ENCODE measurements at regions not wholly inside any gene's neighbourhood (a gene's known extent, or its start where the extent isn't known, plus 50 kb on each side); places are given as distances from the start of the nearest gene placed in this dataset.

- POLR2A ChIA-PET: no interaction called here
- Mint-ChIP-seq H3K4me1 (no peaks in the 10 kb centered on the region), H3K27me3 (peaks cover 4% of the 10 kb centered on the region), H3K4me3 (no peak overlapping the region), H3K36me3 (ENCODE audit: low read depth) (no peaks in the 10 kb centered on the region), H3K27ac (no peak overlapping the region), H3K9me3 (peaks cover 3% of the 10 kb centered on the region)
- no peak for ATAC-seq (ENCODE audit: low read depth)
- CTCF ChIA-PET: no interaction called here
- TF ChIP-seq CTCF (IDR thresholded peaks at IDR 0.05): no peak
- DNase-seq: no peak
- intact Hi-C loops (cut with micrococcal nuclease): no loop called here
Measured at GRCh38 chr15:29891096-29891457, 68.8 kb upstream of the TJP1 start.

GRCh38 chr15:29890336-29891095 is 68.2 kb upstream of the TJP1 start:
- no peak for TF ChIP-seq CTCF (IDR thresholded peaks at IDR 0.05)
- POLR2A ChIA-PET: no interaction called here
- CTCF ChIA-PET: no interaction called here
- Mint-ChIP-seq H3K9me3 (peaks cover 2% of the 10 kb centered on the region), H3K4me3 (no peak overlapping the region), H3K36me3 (ENCODE audit: low read depth) (no peaks in the 10 kb centered on the region), H3K27me3 (peaks cover 4% of the 10 kb centered on the region), H3K27ac (no peak overlapping the region), H3K4me1 (no peaks in the 10 kb centered on the region)
- DNase-seq (no peak), ATAC-seq (ENCODE audit: low read depth) (no peak)
- intact Hi-C loops (cut with micrococcal nuclease): no loop called here

- intact Hi-C loops (cut with micrococcal nuclease): no loop called here
Measured at GRCh38 chr15:29889542-29890329, 67.5 kb upstream of the TJP1 start.

GRCh38 chr15:29888646-29889045 is 66.4 kb upstream of the TJP1 start:
- no peak for TF ChIP-seq CTCF (IDR thresholded peaks at IDR 0.05)

More at GRCh38 chr15:29889542-29890329, 67.5 kb upstream of the TJP1 start:
- Mint-ChIP-seq H3K4me3 (no peak overlapping the region), H3K36me3 (ENCODE audit: low read depth) (no peaks in the 10 kb centered on the region), H3K27ac (no peak overlapping the region), H3K27me3 (peaks cover 4% of the 10 kb centered on the region), H3K4me1 (no peaks in the 10 kb centered on the region), H3K9me3 (no peaks in the 10 kb centered on the region)
- ChIA-PET POLR2A (no interaction called here), CTCF (no interaction called here)
- TF ChIP-seq CTCF (IDR thresholded peaks at IDR 0.05): no peak
- ATAC-seq (ENCODE audit: low read depth) (no peak), DNase-seq (no peak)

GRCh38 chr15:29887721-29888120 is 65.5 kb upstream of the TJP1 start:
- Mint-ChIP-seq H3K9me3 (no peaks in the 10 kb centered on the region), H3K27ac (no peak overlapping the region), H3K27me3 (peaks cover 4% of the 10 kb centered on the region), H3K4me1 (no peaks in the 10 kb centered on the region), H3K36me3 (ENCODE audit: low read depth) (no peaks in the 10 kb centered on the region), H3K4me3 (no peak overlapping the region)
- no peak for TF ChIP-seq CTCF (IDR thresholded peaks at IDR 0.05)
- intact Hi-C loops (cut with micrococcal nuclease): no loop called here
- CTCF ChIA-PET: no interaction called here
- ATAC-seq (ENCODE audit: low read depth) (no peak), DNase-seq (no peak)
- POLR2A ChIA-PET: no interaction called here

More at GRCh38 chr15:29888646-29889045, 66.4 kb upstream of the TJP1 start:
- Mint-ChIP-seq H3K9me3 (no peaks in the 10 kb centered on the region), H3K4me1 (no peaks in the 10 kb centered on the region), H3K4me3 (no peak overlapping the region), H3K27me3 (peaks cover 4% of the 10 kb centered on the region), H3K36me3 (ENCODE audit: low read depth) (no peaks in the 10 kb centered on the region), H3K27ac (no peak overlapping the region)
- ChIA-PET POLR2A (no interaction called here), CTCF (no interaction called here)
- intact Hi-C loops (cut with micrococcal nuclease): no loop called here
- ATAC-seq (ENCODE audit: low read depth): no peak
- DNase-seq: no peak

Data from activated B cell treated with CpG ODN at 0.5 μM for 24 hours (primary cell).